Left ventricle myocardium inferior (tissue), 1 donor: ENCODE measurements at regions not wholly inside any gene's neighbourhood (a gene's known extent, or its start where the extent isn't known, plus 50 kb on each side); places are given as distances from the start of the nearest gene placed in this dataset.

ENCODE experiments used
- DNase-seq: peaks from one replicate; pipeline ENCODE4 v3.0.0-alpha.2; 2020
- H3K27ac ChIP-seq: fragments of 200-600 bp; replicated peaks from 2 replicates; pipeline ENCODE4 v1.8.0; 2021
- H3K27me3 ChIP-seq: fragments of 200-600 bp; 2 replicates; pipeline ENCODE4 v1.8.0; 2021; ENCODE audit warnings: low read depth
- H3K36me3 ChIP-seq: fragments of 200-600 bp; 2 replicates; pipeline ENCODE4 v1.8.0; 2021
- H3K4me1 ChIP-seq: fragments of 200-600 bp; 2 replicates; pipeline ENCODE4 v1.8.0; 2021
- H3K4me3 ChIP-seq: fragments of 200-600 bp; 2 replicates; pipeline ENCODE4 v1.8.0; 2021; ENCODE audit warnings: mild to moderate bottlenecking, moderate library complexity
- H3K9me3 ChIP-seq: fragments of 200-600 bp; replicated peaks from 2 replicates; pipeline ENCODE4 v1.8.0; 2021
- CTCF ChIP-seq: fragments of 200-600 bp; IDR thresholded peaks from 2 replicates; pipeline ENCODE4 v1.8.0; 2021; ENCODE audit warnings: antibody characterized with exemption, mild to moderate bottlenecking, borderline replicate concordance
- intact Hi-C: fragments of 100-400 bp; cut with micrococcal nuclease; formaldehyde crosslinking; loops from one replicate; pipeline ENCODE4 v1.11.0; 2022
- donor health status: DM: no; HTN: yes; CAD: no; lungs with severe emphysema.

GRCh38 chr6:17182961-17183360, 81.1 kb downstream of the STMND1 start:
- Histone ChIP-seq H3K4me1 (peaks cover 8% of the 10 kb centered on the region), H3K9me3 (peaks cover 24% of the 10 kb centered on the region), H3K27me3 (no peaks in the 10 kb centered on the region), H3K36me3 (no peaks in the 10 kb centered on the region), H3K4me3 (no peak overlapping the region), H3K27ac (no peak overlapping the region)
- DNase-seq: no peak
- TF ChIP-seq CTCF: no peak
- intact Hi-C loops: no loop called here

- Histone ChIP-seq H3K4me3 (no peak overlapping the region), H3K27ac (no peak overlapping the region), H3K27me3 (no peaks in the 10 kb centered on the region), H3K9me3 (peaks cover 19% of the 10 kb centered on the region), H3K36me3 (no peaks in the 10 kb centered on the region), H3K4me1 (no peaks in the 10 kb centered on the region)
- intact Hi-C loops: no loop called here
- no peak for DNase-seq
- no peak for TF ChIP-seq CTCF
These were observed 85.1 kb downstream of the STMND1 start for GRCh38 chr6:17186925-17187324.

GRCh38 chr6:17193106-17193775, 87.9 kb upstream of the RBM24 start:
- H3K27ac ChIP-seq: no peak overlapping the region
- no peak for TF ChIP-seq CTCF
- no peak for DNase-seq

GRCh38 chr6:17197607-17198006, 83.6 kb upstream of the RBM24 start:
- DNase-seq: no peak
- Histone ChIP-seq H3K9me3 (no peaks in the 10 kb centered on the region), H3K36me3 (no peaks in the 10 kb centered on the region), H3K27ac (no peak overlapping the region), H3K4me1 (no peaks in the 10 kb centered on the region), H3K27me3 (peaks cover 5% of the 10 kb centered on the region), H3K4me3 (no peak overlapping the region)
- no peak for TF ChIP-seq CTCF
- intact Hi-C loops: no loop called here

More at GRCh38 chr6:17193106-17193775, 87.9 kb upstream of the RBM24 start:
- H3K4me1 ChIP-seq: no peaks in the 10 kb centered on the region
- H3K4me3 ChIP-seq: no peak overlapping the region
- intact Hi-C loops: no loop called here
- peaks cover 7% of the 10 kb centered on the region for H3K9me3 ChIP-seq
- H3K27me3 ChIP-seq: no peaks in the 10 kb centered on the region
- H3K36me3 ChIP-seq: no peaks in the 10 kb centered on the region

- Histone ChIP-seq H3K27ac (no peak overlapping the region), H3K4me3 (no peak overlapping the region), H3K4me1 (no peaks in the 10 kb centered on the region), H3K9me3 (no peaks in the 10 kb centered on the region), H3K36me3 (no peaks in the 10 kb centered on the region), H3K27me3 (peaks cover 5% of the 10 kb centered on the region)
- no peak for TF ChIP-seq CTCF
- intact Hi-C loops: no loop called here
- DNase-seq: no peak
These were observed 80.8 kb upstream of the RBM24 start for GRCh38 chr6:17200395-17200794.
